ENCODE measurements at regions not wholly inside any gene's neighbourhood (a gene's known extent, or its start where the extent isn't known, plus 50 kb on each side); places are given as distances from the start of the nearest gene placed in this dataset.

DNA sequence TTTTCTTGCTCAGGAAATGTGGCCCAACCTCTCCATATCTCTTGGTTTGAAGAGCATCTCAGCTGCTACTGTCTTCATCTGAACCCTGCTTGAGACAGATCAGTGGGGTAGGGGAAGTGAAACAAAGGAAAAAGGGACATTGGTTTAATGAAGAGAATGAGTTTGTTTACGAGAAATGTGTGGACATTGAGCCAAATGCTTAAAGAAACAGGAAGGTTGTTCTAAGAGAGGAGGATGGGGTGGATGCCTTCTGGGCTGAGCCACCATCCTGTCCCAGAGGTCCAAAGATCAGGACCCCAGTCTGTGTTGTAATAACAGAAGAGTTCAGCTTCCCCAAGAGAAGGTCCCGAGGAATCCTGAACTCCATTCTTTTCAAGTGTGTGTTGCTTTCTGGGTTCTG lies 369.7 kb downstream of the INSC start:
- DNase-seq (ENCODE audit: low read depth in 2 of 2), result no peak

DNA sequence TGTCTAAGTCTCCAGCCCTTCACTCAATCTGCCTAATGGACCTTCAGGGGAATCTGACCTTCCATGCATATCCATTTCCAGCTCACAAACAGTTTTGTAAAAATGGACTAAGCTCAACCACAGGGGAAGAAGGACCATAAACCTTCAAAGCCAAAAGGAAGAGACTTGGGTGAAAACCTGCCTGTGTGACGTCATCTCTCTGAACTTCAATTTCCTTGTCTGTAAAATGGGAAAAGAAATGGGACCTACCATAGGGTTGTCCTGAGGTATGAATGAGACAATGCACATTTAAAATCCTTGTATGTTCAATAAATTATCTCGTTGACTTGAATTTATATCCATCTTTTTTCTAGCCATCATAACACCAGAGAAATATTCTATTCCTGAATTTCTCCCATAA lies 370.7 kb downstream of the INSC start:
- DNase-seq (ENCODE audit: low read depth in 2 of 2), result no peak

DNA sequence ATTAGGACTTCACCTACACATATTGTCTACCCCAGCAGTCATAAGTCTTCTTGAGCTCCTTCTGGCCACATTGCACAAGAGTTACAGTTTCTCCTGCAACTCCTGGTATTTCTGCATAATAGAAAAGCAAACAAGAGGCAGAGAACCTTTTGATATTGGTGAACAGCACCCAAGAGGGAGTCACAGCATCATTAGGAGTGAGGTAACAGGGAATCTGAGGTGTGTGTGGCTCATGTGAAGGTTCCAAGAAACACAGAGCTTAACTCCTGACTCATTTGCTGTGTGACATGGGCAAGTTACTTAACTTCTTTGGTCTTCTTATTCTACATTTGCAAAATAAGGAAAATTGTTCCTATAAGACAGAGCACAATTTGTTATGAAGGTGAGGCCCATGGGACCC lies 374.6 kb downstream of the INSC start:
- DNase-seq (ENCODE audit: low read depth in 2 of 2), result no peak

DNA sequence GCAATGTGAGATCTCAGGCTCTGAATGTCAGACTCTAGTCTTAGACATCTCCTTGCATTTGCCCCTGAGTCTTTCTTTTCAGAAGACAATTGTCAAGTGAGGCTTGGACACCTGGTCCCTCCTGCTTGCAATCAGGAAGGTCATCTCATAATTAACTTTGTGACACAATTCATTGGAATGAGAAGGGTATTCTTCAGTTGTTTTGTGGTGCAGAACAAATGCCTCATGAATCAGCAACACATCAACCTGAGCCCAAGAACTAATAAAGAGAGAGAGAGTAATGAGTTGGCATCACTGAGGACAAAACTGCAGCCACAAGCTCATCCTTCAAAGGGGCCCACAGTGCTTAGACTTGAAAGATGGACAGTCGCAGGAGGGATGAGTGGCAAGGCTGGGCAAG lies 375.8 kb downstream of the INSC start:
- no peak for DNase-seq (ENCODE audit: low read depth in 2 of 2)

DNA sequence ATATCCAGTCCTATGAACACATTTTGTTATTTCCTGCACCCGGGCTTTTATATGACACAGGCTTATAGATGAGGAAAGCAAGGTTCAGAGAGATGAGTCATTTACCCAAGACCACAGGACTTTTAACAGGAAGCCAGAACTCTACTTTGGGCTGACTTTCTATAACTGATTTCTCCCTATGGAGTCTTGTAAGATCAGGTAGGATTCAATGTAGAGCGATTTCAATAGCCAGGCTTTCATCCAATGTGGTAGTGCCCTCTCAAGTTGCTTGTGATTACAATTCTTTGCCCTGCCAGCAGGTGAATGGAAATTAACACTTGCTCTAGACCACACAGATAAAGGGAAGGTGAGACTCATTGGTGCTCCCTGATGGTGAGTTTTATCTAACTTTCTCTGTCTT lies 378.3 kb downstream of the INSC start:
- DNase-seq (ENCODE audit: low read depth in 2 of 2), result no peak

DNA sequence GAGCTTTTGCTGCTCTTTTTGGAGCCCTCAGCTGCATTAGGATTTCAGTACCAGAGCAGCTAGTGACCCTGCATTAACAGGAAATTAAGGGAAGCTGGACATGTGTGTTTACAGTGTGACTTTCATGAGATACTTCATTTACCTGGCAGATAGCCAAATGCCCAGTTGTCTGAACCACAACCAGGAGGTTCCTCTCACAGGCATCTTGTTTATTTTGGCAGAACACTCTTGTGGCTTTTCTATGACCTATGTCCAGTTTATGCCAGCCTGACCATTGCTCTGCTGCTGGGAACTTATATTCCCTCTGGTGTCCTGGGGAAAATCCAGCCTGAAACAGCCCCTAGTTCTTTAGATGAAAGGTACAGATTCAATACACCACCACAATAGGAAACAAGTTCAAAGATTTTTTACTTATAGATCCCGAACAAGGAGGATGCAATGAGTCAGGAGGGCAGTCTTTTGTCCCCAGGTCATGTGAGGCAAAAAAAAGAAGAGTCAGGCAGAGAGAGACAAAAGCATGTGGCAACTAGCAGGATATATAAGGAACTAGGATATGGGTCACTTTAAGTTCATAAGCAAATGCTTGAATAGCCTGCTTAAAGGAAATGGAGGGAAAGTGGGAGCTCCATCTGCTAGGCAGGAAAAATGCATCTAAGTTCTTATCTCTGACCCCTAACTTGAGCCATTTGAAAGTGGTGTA lies 379.3 kb downstream of the INSC start:
- DNase-seq (ENCODE audit: low read depth in 2 of 2), result no peak

DNA sequence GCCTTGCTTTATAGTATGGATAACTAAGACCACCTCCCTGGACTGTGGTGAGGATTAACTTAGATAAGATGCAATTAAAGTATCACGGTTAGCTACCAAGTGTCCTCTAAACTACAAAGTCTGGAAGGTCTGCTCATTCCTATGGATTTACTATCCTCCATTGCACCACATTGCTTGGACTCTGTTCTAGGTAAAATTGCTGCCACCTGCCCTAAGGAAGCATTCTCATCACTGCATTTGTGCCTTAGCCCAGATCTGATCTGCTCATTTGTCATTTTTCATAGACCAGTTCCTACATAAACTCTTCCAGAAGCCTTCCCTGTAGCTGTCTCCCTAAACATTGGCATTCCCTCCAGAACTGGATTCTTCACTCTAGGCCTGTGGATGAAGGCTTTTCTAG lies 380.0 kb downstream of the INSC start:
- no peak for DNase-seq (ENCODE audit: low read depth in 2 of 2)

DNA sequence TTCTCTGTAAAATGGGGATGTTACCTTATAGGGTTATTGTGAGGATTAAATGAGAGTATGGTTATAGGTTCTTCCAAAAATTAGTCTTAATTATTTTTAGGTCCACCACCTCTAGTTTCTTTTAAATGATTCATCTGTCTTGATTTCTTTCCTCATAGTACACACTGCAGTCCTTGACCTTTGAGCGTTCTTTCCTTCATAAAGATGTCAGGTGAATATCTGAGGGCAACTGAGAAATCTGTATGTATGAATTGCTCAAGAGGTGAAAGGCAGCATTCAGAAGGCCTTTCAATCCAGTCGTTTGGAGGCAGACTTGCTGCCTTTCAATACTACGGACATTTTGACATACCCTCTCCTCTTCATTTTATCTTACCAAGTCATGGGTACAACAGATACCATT lies 380.7 kb downstream of the INSC start:
- no peak for DNase-seq (ENCODE audit: low read depth in 2 of 2)

DNA sequence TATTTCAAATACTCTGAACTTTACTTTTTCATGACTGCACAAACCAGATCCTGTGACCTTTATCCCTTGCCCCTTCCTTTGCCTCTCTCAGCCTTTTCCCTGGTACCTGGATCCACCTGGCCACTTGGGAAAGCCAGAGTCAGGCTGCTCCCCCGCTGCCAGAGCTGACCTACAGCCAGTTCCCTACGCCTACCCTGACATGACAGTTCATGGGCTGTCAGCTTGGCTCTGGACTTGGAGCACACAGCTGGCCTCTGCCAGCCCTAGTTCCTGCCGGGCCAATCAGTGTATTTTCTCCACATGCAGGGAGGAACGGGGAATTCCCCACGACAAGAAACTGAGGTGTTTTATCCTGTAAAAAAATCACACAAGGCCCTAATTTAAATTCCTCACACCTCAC lies 382.6 kb downstream of the INSC start:
- no peak for DNase-seq (ENCODE audit: low read depth in 2 of 2)

DNA sequence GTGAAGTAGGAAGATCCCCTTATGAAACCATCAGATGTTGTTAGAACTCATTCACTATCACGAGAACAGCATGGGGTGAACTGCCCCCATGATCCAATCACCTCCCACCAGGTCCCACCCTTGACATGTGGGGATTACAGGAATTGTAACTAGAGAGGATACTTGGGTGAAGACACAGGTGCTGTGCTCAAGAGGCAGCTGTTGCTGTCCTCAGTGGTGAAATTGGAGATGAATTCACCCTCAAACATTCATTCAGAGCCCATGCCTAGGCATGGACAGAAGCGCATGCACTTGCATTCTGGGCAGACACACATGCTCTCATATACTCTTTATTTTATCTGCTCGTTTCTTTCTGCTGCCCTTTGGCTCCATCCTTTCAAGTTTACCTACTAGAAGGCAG lies 385.0 kb downstream of the INSC start:
- no peak for DNase-seq (ENCODE audit: low read depth in 2 of 2)

DNA sequence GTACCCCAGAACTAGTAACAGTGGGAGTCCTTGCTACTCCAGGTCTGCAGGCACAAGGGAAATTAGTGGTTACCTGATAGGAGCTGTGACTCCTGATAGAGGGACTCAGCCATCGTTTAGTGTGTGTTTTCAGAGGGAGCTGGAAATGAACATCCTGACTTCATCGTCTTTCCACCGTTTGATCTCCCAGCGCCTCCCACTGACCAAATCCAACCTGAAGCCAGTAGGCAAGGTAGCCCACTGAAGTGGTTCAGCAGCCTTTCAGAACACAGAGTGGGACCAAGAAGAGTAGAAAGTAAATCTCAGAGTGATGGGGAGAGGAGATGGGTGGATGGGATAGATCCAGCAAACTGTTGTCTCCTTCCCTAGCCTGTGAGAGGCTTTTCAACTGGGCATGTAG lies 385.9 kb downstream of the INSC start:
- no peak for DNase-seq (ENCODE audit: low read depth in 2 of 2)

DNA sequence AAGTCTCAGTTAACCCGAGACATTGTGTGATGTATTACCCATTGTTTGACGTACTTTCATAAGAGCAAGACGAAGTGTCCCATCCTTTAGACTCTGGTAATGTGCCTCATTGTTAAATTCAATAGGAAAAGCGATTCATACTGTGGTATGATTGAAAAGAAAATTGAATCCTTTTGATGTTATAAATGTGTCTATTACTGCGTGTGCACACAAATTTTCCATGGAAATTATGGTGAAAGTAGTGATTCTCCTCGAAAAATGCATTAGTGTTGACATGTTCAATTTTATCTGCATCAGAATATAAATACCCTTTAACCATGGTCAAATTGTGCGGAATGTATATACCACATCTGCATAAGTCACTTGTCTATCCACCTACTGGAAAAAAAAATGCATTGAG lies 386.8 kb downstream of the INSC start:
- no peak for DNase-seq (ENCODE audit: low read depth in 2 of 2)

DNA sequence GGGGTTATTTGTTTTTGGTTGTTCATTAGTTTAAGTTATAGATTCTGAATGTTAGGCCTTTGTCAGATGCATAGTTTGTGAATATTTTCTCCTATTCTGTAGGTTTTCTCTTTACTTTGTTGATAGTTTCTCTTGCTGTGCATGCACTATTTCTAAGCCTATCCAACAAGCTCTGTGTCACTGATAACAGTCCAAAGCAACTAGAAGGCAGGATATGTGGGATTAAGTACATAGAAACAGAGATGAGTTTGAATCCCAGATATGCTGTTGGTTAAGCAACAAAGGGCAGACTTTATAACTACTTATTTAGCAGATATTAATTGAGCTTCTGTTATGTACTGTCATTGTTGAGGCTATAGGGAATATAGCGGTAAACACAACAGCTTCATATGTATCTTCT lies 390.4 kb downstream of the INSC start:
- DNase-seq (ENCODE audit: low read depth in 2 of 2), result no peak

DNA sequence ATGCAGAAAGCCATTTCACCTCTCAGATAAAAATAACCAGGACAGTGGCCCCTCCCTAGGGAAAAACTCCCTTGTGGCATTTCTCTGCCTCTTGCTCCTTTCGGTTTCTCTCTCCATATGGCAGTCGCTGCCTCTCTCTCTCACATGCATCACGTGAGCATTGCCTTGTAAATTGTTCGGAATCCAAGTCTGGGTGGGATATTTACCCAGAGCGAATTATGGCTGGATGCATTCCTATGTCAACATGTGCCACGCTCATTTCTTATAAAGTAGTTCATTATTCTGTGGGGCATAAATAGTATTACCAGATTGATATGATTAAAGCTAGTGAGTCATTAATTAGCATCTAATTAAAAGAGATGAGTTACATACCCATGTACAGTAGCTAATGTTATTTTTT lies 392.9 kb downstream of the INSC start:
- DNase-seq (ENCODE audit: low read depth in 2 of 2), result no peak

DNA sequence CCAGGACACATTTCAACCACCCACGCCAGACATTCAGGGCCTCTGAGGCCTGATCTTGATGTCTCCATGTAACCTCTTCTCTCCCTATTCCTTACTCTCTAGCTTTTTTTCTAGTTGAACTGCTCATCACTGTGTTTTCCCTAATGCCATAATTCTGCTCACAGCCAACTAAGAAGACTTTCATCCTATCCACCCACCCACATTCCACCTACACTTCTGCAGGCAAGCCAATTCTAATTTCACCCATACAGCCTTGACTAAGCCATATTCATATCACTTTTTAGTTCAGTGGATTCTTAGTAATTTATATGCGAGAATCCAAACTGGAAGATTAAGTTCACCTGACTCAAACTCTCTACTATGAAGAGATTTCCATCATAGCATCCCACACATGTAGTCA lies 394.4 kb downstream of the INSC start:
- no peak for DNase-seq (ENCODE audit: low read depth in 2 of 2)

DNA sequence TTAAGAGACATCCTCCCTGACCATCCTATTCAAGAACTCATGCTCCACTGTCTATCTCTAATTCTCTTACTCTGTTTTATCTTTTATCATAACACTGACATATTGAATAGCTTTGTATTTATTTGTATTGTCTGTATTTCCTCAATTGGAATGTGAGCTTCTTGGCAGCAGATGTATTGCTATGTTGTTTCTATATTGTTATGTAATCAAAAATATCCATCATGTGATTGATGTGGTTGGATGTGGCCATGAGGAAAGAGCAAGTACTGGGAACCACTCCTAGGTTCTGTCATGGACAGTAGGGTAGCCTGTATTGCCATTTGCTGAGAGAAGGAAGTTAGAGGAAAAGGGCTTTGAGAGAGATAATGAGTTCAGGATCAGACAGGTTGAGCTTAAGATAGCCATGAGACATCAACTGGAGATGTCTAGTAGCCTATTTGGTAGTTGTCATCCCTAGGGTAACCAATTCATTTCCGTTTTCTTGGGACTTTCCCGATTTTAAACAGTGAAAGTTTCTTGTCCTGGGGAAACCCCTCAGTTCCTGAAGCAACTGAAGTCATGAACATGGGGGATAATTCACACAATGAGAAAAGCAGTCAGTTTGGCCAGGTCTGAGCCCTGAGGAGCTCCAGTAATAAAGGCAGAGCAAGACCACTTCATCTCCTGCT lies 404.5 kb downstream of the INSC start:
- DNase-seq (ENCODE audit: low read depth in 2 of 2), result no peak

DNA sequence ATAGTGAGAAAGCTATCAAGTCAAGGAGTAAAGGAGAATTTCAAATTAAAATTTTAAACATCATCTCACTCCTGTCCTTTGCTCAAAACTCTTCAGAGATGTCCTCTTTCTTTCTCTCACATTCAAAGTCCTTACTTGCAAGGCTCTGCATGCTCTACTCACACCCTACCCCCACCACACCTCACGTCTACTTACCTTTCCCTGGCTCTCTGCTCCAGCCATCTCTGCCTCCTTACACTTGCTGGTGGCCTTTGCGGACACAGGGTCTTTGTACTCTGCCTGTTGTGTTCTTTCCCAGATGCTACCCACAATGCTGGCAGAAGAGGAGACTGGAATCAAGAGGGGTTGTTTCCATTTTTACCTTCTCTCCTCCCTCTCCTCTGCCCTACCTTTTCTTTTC lies 405.2 kb downstream of the INSC start:
- no peak for DNase-seq (ENCODE audit: low read depth in 2 of 2)

DNA sequence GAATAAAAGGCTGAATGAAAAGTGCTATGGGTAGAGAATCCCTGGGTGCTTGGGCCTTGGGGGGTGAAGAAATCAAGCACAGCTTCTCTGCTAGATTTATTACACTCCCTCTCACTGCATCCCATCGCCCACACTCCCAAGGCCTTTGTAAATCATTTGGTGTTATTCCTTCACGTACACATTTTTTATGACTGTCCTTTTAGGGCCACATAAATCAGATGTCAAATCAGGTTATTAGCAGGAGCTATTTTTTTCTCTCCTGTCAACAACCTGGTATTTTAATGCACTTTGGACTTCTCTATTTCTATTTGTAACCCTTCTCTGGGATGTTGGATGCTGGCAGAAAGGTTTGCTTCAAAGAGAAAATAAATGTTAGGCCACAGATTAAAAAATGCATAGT lies 408.8 kb downstream of the INSC start:
- no peak for DNase-seq (ENCODE audit: low read depth in 2 of 2)

DNA sequence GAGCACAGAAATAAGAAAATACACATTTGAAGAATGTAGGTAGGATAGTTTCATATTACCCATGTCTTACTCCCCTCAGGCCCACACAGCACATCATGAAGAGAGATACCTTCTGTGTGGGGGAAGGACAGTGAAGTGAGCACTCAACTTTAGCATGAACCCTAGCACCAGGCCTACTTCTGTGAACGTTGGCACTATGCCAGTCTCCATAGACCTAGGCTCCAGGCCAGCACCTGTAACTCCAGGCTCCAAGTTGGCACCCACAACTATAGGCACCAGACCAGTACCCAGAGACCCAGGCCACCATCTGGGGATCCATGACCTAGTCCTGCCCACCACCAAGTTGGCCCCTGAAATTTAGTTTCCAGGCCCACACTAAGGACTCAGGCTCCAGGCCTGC lies 410.9 kb downstream of the INSC start:
- DNase-seq (ENCODE audit: low read depth in 2 of 2), result no peak

DNA sequence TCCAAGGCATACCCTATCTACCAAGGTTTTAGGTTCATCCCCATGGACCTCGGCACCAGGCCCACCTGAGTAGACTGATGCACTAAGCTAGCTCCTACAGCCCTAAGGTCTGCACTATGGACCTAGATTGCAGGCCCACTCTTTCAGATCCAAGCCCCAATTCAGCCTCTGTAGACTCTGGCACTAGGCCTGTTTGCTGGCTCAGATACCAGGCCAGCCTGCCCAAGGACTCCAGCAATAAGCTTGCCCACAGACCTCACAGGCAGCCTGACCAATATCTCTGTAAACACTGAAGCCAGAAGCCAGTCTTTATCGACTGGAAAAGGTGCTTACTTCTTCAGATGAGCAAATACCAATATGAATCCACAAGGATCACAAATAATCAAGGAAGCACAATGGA lies 411.3 kb downstream of the INSC start:
- DNase-seq (ENCODE audit: low read depth in 2 of 2), result no peak

DNA sequence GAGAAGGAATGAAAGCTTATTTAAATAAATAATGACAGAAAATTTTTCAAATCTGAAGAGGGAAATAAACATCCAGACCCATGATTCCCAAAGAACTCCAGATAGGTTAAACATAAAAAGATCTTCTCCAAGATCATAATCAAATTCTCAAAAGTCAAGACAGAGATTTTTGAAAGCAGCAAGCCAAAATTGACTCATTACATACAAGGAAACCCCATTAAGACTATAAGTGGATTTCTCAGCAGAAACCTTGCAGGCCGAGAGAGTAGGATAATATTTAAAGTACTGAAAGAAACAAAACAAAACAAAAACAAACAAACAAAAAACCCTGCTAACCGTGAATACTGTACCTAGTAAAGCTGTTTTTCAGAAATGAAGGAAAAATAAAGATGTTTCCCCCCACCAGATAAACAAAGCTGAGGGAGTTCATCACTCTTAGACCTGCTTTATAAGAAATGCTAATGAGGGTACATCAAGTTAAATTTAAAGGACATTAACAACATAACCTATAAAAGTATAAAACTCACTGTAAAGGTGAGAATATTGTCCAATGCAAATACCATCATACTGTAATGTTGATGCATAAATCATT lies 412.2 kb downstream of the INSC start:
- DNase-seq (ENCODE audit: low read depth in 2 of 2), result no peak

DNA sequence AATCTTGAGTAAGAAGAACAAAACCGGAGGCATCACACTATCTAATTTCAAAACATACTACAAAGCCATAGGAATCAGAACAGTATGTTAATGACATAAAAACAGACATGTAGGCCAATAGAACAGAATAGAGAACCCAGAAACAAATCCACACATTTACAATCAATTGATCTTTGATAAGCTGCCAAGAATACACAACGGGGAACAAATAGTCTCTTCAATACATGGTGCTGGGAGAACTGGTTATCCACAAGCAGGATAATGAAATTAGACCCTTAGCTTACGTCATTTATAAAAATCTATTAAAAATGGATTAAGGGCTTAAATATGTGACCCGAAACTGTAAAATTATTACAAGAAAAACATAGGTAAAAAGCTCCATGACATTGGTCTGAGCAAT lies 417.7 kb downstream of the INSC start:
- no peak for DNase-seq (ENCODE audit: low read depth in 2 of 2)

DNA sequence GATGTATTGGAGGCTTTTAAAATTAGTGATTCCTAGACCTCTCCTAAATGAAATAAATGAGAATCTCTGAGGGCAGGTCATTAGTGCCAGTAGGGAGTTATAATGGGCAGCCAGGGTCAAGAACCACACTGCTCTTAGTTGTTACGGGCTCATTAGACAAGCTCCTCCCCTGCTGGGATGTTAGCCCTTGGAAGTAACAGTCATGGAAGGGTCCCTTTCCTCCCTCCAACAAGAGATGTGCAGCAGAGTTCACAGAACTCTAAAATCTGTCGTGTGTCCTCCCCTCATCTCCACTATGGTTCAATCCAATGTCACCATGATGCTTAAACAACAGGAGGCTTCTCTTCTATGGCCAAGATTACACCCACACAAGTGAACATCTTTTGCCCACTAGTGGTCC lies 419.5 kb downstream of the INSC start:
- DNase-seq (ENCODE audit: low read depth in 2 of 2), result no peak

DNA sequence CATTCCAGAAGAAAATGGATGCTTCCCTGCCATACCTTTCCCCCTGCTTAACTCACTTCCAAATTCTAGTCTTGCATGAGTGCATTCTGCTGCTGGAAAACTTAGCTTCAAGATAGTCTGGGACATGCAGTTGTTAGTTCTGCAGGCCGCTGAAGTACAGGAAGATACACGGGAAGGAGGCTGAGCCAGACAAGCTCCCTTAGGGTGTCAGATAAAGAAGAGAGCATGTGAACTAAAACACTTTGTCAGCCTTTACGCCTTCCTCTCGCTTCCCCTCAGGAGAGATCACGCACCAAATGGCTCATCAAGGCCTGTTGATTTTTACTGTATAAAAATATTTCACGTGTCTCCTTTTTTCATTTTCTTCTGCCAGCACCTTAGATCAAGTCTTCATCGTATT lies 420.7 kb downstream of the INSC start:
- DNase-seq (ENCODE audit: low read depth in 2 of 2), result no peak
